ENCODE measurements at regions not wholly inside any gene's neighbourhood (a gene's known extent, or its start where the extent isn't known, plus 50 kb on each side); places are given as distances from the start of the nearest gene placed in this dataset.

- TF ChIP-seq CTCF (IDR thresholded peaks at IDR 0.05; ENCODE audit: insufficient read depth, low read length, severe bottlenecking), result no peak
- DNase-seq (ENCODE audit: low read depth), result no peak
- FAIRE-seq, result no peak
- H3K27me3 ChIP-seq (ENCODE audit: control insufficient read depth, insufficient read depth, low read length), result no peaks in the 10 kb centered on the region
- no peaks in the 10 kb centered on the region for H3K36me3 ChIP-seq (ENCODE audit: control insufficient read depth, insufficient read depth, low read length)
- no peak overlapping the region for H3K4me3 ChIP-seq (ENCODE audit: low read depth, low read length)
Measured at GRCh38 chr1:194717941-194718340, 1531.5 kb upstream of the B3GALT2 start.

- TF ChIP-seq CTCF (IDR thresholded peaks at IDR 0.05; ENCODE audit: insufficient read depth, low read length, severe bottlenecking), result no peak
- Histone ChIP-seq H3K4me3 (ENCODE audit: low read depth, low read length) (no peak overlapping the region), H3K36me3 (ENCODE audit: control insufficient read depth, insufficient read depth, low read length) (no peaks in the 10 kb centered on the region), H3K27me3 (ENCODE audit: control insufficient read depth, insufficient read depth, low read length) (no peaks in the 10 kb centered on the region)
- DNase-seq (ENCODE audit: low read depth) (no peak), FAIRE-seq (no peak)
Measured at GRCh38 chr1:194717334-194717733, 1530.9 kb upstream of the B3GALT2 start.

DNA sequence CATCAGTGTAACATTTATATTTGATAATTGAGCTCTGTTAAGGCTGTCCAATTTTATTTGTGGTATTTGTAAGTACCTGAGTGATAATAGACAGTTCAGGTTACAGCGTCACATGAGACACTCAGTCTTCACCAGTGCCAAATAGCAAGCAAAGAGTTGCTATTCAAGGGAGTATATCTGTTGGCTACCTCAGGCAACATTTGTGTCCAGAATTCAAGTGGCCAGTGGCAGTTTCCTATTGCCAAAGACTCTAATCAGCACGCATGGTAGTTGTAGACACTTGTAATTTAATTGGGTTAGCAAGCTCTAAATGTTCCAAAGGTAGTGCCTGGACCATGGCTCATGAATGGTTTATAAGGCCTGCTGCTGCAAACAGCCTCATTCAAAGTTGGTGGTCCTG, 1524.3 kb upstream of the B3GALT2 start:
- no peaks in the 10 kb centered on the region for H3K36me3 ChIP-seq (ENCODE audit: control insufficient read depth, insufficient read depth, low read length)
- FAIRE-seq (no peak), DNase-seq (ENCODE audit: low read depth) (no peak)
- no peak overlapping the region for H3K4me3 ChIP-seq (ENCODE audit: low read depth, low read length)
- no peaks in the 10 kb centered on the region for H3K27me3 ChIP-seq (ENCODE audit: control insufficient read depth, insufficient read depth, low read length)
- no peak for TF ChIP-seq CTCF (IDR thresholded peaks at IDR 0.05; ENCODE audit: insufficient read depth, low read length, severe bottlenecking)

DNA sequence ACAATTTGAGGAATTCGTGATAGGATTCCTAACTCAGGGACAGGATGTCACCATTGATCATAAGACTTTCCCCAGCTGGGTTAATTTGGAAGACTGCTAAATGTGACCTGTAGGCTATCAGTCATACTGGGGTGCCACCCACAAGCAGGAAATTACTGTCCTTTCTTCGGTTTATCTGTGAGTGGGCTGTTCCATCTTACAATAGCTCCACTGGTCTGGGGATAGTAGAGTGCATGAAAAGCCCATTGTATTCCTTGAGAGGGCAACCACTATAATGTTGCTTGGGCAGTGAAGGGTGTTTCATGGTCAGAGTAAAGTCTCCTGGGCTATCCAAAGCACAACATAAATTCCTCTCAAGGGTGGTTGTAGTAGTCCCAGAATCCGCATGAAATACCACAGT, 1523.0 kb upstream of the B3GALT2 start:
- Histone ChIP-seq H3K27me3 (ENCODE audit: control insufficient read depth, insufficient read depth, low read length) (no peaks in the 10 kb centered on the region), H3K36me3 (ENCODE audit: control insufficient read depth, insufficient read depth, low read length) (no peaks in the 10 kb centered on the region), H3K4me3 (ENCODE audit: low read depth, low read length) (no peak overlapping the region)
- FAIRE-seq (no peak), DNase-seq (ENCODE audit: low read depth) (no peak)
- TF ChIP-seq CTCF (IDR thresholded peaks at IDR 0.05; ENCODE audit: insufficient read depth, low read length, severe bottlenecking), result no peak

GRCh38 chr1:194707074-194707473, 1520.7 kb upstream of the B3GALT2 start:
- TF ChIP-seq CTCF (IDR thresholded peaks at IDR 0.05; ENCODE audit: insufficient read depth, low read length, severe bottlenecking), result no peak
- Histone ChIP-seq H3K4me3 (ENCODE audit: low read depth, low read length) (no peak overlapping the region), H3K36me3 (ENCODE audit: control insufficient read depth, insufficient read depth, low read length) (no peaks in the 10 kb centered on the region), H3K27me3 (ENCODE audit: control insufficient read depth, insufficient read depth, low read length) (no peaks in the 10 kb centered on the region)
- DNase-seq (ENCODE audit: low read depth), result no peak
- no peak for FAIRE-seq

- no peak for TF ChIP-seq CTCF (IDR thresholded peaks at IDR 0.05; ENCODE audit: insufficient read depth, low read length, severe bottlenecking)
- H3K36me3 ChIP-seq (ENCODE audit: control insufficient read depth, insufficient read depth, low read length), result no peaks in the 10 kb centered on the region
- H3K27me3 ChIP-seq (ENCODE audit: control insufficient read depth, insufficient read depth, low read length), result no peaks in the 10 kb centered on the region
- no peak for FAIRE-seq
- no peak for DNase-seq (ENCODE audit: low read depth)
- no peak overlapping the region for H3K4me3 ChIP-seq (ENCODE audit: low read depth, low read length)
Measured at GRCh38 chr1:194705123-194705854, 1518.9 kb upstream of the B3GALT2 start.

Measured in bronchial epithelial cell (primary cell).